Astrocyte (in vitro differentiated cells and primary cell): ENCODE measurements at regions not wholly inside any gene's neighbourhood (a gene's known extent, or its start where the extent isn't known, plus 50 kb on each side); places are given as distances from the start of the nearest gene placed in this dataset.

ENCODE experiments used
- DNase-seq: peaks from one replicate; pipeline ENCODE4 v3.0.0-alpha.2; 2010; ENCODE audit warnings: low read depth
- FAIRE-seq: peaks from 2 replicates; lab custom pipeline; 2011; peaks lifted over from hg19 to GRCh38; lab: Jason Lieb, UNC
- H2AFZ ChIP-seq: 2 replicates; pipeline ENCODE4 v1.6.0; 2012; ENCODE audit warnings: low read depth, low read length, inconsistent platforms
- H3K27ac ChIP-seq: 2 replicates; pipeline ENCODE4 v1.5.1; 2011; ENCODE audit warnings: low read depth, low read length, inconsistent platforms
- H3K27me3 ChIP-seq: 2 replicates; pipeline ENCODE4 v1.6.0; 2011; ENCODE audit warnings: low read length, inconsistent platforms; ENCODE audit not compliant: insufficient read depth
- H3K36me3 ChIP-seq: 2 replicates; pipeline ENCODE4 v1.5.1; 2011; ENCODE audit warnings: low read length, inconsistent platforms; ENCODE audit not compliant: insufficient read depth
- H3K4me1 ChIP-seq: 2 replicates; pipeline ENCODE4 v1.5.1; 2011; ENCODE audit warnings: low read length, inconsistent platforms; ENCODE audit not compliant: insufficient read depth
- H3K4me2 ChIP-seq: 2 replicates; pipeline ENCODE4 v1.6.0; 2012; ENCODE audit warnings: low read length, inconsistent platforms
- H3K4me3 ChIP-seq: 2 replicates; pipeline ENCODE4 v1.5.1; 2011; ENCODE audit warnings: low read depth, mild to moderate bottlenecking, low read length, inconsistent platforms; ENCODE audit not compliant: insufficient read depth
- H3K79me2 ChIP-seq: 2 replicates; pipeline ENCODE4 v1.6.0; 2012; ENCODE audit warnings: mild to moderate bottlenecking, low read length, inconsistent platforms; ENCODE audit not compliant: insufficient read depth
- H3K9ac ChIP-seq: 2 replicates; pipeline ENCODE4 v1.6.0; 2012; ENCODE audit warnings: mild to moderate bottlenecking, low read length, inconsistent platforms
- H3K9me3 ChIP-seq: 2 replicates; pipeline ENCODE4 v1.5.1; 2012; ENCODE audit warnings: low read depth, mild to moderate bottlenecking, low read length, inconsistent platforms; ENCODE audit not compliant: insufficient read depth
- H4K20me1 ChIP-seq: 2 replicates; pipeline ENCODE4 v1.6.0; 2012; ENCODE audit warnings: low read length, inconsistent platforms; ENCODE audit not compliant: insufficient read depth
- H3K27ac Mint-ChIP-seq: one replicate; pipeline ENCODE4 v1.8.0; 2021; ENCODE audit warnings: mild to moderate bottlenecking, mixed read lengths; ENCODE audit not compliant: unreplicated experiment
- H3K27me3 Mint-ChIP-seq: one replicate; pipeline ENCODE4 v1.8.0; 2021; ENCODE audit warnings: low read depth, mixed read lengths; ENCODE audit not compliant: unreplicated experiment
- H3K36me3 Mint-ChIP-seq: one replicate; pipeline ENCODE4 v1.8.0; 2021; ENCODE audit warnings: low read depth, mixed read lengths; ENCODE audit not compliant: unreplicated experiment
- H3K4me1 Mint-ChIP-seq: one replicate; pipeline ENCODE4 v1.8.0; 2021; ENCODE audit warnings: low read depth, mixed read lengths; ENCODE audit not compliant: unreplicated experiment
- H3K4me3 Mint-ChIP-seq: one replicate; pipeline ENCODE4 v1.8.0; 2021; ENCODE audit warnings: mild to moderate bottlenecking, moderate library complexity, mixed read lengths; ENCODE audit not compliant: unreplicated experiment
- H3K9me3 Mint-ChIP-seq: one replicate; pipeline ENCODE4 v1.8.0; 2021; ENCODE audit warnings: mild to moderate bottlenecking, mixed read lengths; ENCODE audit not compliant: unreplicated experiment
- EZH2 ChIP-seq: IDR thresholded peaks from 2 replicates; pipeline ENCODE4 v1.6.1; 2012; ENCODE audit warnings: mild to moderate bottlenecking, low read length, inconsistent platforms; ENCODE audit not compliant: insufficient read depth
- TF ChIP-seq, protein P1 (sequence below): IDR thresholded peaks from 2 replicates; pipeline ENCODE4 v1.5.1; 2011; ENCODE audit warnings: low read depth, mild to moderate bottlenecking, inconsistent platforms, low read length, moderate library complexity; ENCODE audit not compliant: insufficient read depth

DNA sequence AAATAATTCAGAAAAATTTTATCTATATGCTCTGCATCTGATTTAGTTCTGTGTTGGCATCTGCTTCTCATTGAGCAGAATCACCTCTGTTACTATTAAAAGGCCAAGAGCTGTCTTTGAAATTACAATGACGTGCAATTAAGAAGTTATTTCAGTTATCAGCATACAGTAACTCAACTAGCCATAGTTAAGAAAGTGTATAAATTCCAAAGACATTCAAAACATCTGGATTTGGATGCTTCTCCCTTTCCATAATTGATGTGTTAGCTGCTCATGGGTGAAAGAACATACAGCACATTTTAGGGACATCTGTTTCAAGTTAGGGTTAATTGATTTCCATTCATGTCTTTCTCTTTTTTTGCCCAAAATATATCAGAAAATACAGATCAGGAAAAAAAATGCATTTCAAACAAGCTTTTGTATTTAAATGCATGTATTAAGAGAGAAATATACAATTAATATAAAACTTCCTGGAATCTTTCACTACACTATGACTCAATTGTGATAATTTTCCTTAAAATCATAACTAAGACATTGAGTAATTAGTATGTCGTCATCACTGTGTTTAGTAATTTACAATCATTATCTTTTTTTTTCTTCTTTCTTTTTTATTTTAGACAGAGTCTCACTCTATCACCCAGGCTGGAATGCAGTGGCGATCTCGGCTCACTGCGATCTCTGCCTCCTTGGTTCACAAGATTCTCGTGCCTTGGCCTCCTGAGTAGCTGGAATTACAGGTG, 82.7 kb upstream of the MBNL1 start:
- H2AFZ ChIP-seq: no peak overlapping the region
- H4K20me1 ChIP-seq: no peaks in the 10 kb centered on the region
- TF ChIP-seq, protein P1, sequence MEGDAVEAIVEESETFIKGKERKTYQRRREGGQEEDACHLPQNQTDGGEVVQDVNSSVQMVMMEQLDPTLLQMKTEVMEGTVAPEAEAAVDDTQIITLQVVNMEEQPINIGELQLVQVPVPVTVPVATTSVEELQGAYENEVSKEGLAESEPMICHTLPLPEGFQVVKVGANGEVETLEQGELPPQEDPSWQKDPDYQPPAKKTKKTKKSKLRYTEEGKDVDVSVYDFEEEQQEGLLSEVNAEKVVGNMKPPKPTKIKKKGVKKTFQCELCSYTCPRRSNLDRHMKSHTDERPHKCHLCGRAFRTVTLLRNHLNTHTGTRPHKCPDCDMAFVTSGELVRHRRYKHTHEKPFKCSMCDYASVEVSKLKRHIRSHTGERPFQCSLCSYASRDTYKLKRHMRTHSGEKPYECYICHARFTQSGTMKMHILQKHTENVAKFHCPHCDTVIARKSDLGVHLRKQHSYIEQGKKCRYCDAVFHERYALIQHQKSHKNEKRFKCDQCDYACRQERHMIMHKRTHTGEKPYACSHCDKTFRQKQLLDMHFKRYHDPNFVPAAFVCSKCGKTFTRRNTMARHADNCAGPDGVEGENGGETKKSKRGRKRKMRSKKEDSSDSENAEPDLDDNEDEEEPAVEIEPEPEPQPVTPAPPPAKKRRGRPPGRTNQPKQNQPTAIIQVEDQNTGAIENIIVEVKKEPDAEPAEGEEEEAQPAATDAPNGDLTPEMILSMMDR: no peak
- no peak for TF ChIP-seq EZH2
- H3K36me3 Mint-ChIP-seq: no peaks in the 10 kb centered on the region
- H3K9me3 Mint-ChIP-seq: no peaks in the 10 kb centered on the region
- H3K4me2 ChIP-seq: no peak overlapping the region
- FAIRE-seq (no peak), DNase-seq (no peak)
- H3K4me1 ChIP-seq: no peaks in the 10 kb centered on the region
- no peak overlapping the region for H3K27ac ChIP-seq
- H3K27me3 Mint-ChIP-seq: no peaks in the 10 kb centered on the region
- no peak overlapping the region for H3K27ac Mint-ChIP-seq
- no peaks in the 10 kb centered on the region for H3K4me1 Mint-ChIP-seq
- H3K9me3 ChIP-seq: no peaks in the 10 kb centered on the region
- H3K36me3 ChIP-seq: no peaks in the 10 kb centered on the region
- no peak overlapping the region for H3K9ac ChIP-seq
- no peak overlapping the region for H3K4me3 Mint-ChIP-seq
- no peak overlapping the region for H3K4me3 ChIP-seq
- H3K27me3 ChIP-seq: no peaks in the 10 kb centered on the region
- H3K79me2 ChIP-seq: no peaks in the 10 kb centered on the region

DNA sequence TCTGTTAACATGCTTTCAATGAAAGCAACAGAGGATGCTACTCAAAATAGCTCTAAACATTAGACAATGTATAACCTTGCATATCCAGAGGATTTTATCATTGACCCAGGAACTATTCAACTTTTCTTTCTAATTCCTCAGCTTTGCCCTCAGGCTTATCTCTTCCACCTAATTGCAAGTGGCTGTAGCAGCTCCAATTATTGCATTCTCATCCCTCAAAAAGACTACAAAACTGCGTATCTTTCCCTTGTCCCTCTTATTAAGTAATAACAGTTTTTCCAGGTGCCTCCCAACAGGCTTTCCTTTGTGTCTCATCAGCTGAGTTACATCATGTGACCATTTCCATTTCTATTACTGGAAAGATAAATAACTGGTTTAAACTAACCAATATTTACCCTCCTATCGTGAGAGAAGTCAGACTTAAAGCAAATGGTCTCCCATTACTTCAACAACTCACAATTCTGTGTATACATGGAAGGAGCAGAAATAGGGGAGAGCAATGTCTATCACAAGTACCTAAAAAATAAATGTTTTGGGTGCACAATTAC, 78.0 kb upstream of the MBNL1 start:
- H3K9me3 ChIP-seq: no peaks in the 10 kb centered on the region
- no peaks in the 10 kb centered on the region for H3K79me2 ChIP-seq
- H3K4me1 ChIP-seq: no peaks in the 10 kb centered on the region
- Mint-ChIP-seq H3K4me1 (no peaks in the 10 kb centered on the region), H3K9me3 (no peaks in the 10 kb centered on the region), H3K36me3 (no peaks in the 10 kb centered on the region), H3K27ac (no peak overlapping the region), H3K27me3 (no peaks in the 10 kb centered on the region), H3K4me3 (no peak overlapping the region)
- no peak for DNase-seq
- no peak overlapping the region for H2AFZ ChIP-seq
- TF ChIP-seq, protein P1: no peak
- TF ChIP-seq EZH2: no peak
- no peaks in the 10 kb centered on the region for H4K20me1 ChIP-seq
- peak; percentile 17 for FAIRE-seq
- H3K4me3 ChIP-seq: no peak overlapping the region
- no peak overlapping the region for H3K9ac ChIP-seq
- H3K36me3 ChIP-seq: no peaks in the 10 kb centered on the region
- no peak overlapping the region for H3K4me2 ChIP-seq
- no peak overlapping the region for H3K27ac ChIP-seq
- H3K27me3 ChIP-seq: no peaks in the 10 kb centered on the region

DNA sequence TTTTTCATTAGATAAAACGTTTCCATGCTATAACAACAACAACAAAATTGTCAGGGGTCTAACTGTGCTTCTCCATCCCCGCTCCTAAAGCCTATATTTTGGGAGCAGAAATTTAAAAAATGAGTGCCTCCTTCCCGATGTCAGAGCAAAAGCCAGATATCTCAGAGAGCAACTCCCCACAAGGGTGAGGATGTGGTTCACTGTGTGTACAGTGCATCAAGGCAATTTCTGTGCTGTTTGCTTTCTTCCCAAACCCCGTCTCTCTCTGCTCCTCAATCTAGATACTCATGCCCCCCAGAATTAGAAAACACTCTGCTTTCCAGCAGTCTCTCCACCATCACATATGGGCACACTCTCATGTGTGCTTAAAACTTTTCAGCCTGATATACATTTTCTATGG, 76.7 kb upstream of the MBNL1 start:
- TF ChIP-seq, protein P1: no peak
- no peak for TF ChIP-seq EZH2
- no peaks in the 10 kb centered on the region for H3K9me3 Mint-ChIP-seq
- H3K79me2 ChIP-seq: no peaks in the 10 kb centered on the region
- H3K9ac ChIP-seq: no peak overlapping the region
- no peak overlapping the region for H3K4me3 ChIP-seq
- H3K4me2 ChIP-seq: no peak overlapping the region
- DNase-seq: no peak
- H3K36me3 ChIP-seq: no peaks in the 10 kb centered on the region
- no peak overlapping the region for H3K4me3 Mint-ChIP-seq
- no peaks in the 10 kb centered on the region for H3K27me3 ChIP-seq
- H3K9me3 ChIP-seq: no peaks in the 10 kb centered on the region
- no peaks in the 10 kb centered on the region for H4K20me1 ChIP-seq
- no peak overlapping the region for H2AFZ ChIP-seq
- no peaks in the 10 kb centered on the region for H3K4me1 Mint-ChIP-seq
- FAIRE-seq: no peak
- H3K36me3 Mint-ChIP-seq: no peaks in the 10 kb centered on the region
- no peak overlapping the region for H3K27ac ChIP-seq
- no peak overlapping the region for H3K27ac Mint-ChIP-seq
- no peaks in the 10 kb centered on the region for H3K27me3 Mint-ChIP-seq
- no peaks in the 10 kb centered on the region for H3K4me1 ChIP-seq
